LNCAP (cell line): ENCODE measurements at regions not wholly inside any gene's neighbourhood (a gene's known extent, or its start where the extent isn't known, plus 50 kb on each side); places are given as distances from the start of the nearest gene placed in this dataset.

ENCODE experiments used
- CTCF ChIP-seq: fragments of 450-650 bp; IDR thresholded peaks from 2 replicates; pipeline ENCODE4 v1.5.1; 2017; ENCODE audit warnings: mild to moderate bottlenecking

- no peak for TF ChIP-seq CTCF
Measured at GRCh38 chr10:8583096-8583495, 528.6 kb downstream of the GATA3 start.

DNA sequence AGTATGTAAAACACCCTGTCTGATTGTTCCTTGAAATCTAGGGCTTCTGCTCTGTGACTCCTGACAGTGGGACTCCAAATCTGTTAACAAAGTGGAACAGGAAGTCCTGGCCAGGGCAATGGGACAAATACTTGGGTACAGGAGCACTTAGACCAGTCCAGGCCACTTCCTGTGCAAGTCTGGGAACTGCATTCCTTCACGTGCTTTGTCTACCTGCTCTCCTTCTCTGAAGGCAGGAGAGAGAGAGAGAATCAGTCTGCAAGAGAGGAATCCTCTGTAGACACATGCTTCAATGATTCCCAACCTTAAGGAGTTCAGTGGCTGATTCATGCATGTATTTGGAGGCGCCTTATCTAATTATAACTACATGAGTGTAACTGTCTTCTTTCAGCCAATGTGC is 530.2 kb downstream of the GATA3 start:
- no peak for TF ChIP-seq CTCF

DNA sequence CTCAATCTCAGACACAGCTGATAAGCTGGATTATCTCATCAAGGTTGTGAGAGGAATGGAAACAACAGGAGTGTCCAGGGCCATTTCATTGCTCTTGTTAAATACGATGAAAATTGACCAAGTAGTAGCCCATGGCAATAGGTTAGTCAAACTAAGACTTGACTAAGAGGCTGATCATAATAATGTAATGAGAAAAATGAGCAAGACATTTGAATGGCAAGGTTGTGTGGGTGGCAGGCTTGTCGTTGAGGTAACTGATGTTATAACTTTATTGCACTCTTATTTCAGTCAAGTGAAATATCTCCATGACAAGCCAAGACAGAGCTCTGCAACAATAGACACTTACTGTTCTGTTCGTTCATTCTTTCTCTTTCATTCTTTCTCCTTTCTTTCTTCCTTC is 532.0 kb downstream of the GATA3 start:
- TF ChIP-seq CTCF = no peak

- no peak for TF ChIP-seq CTCF
Measured at GRCh38 chr10:8588135-8588534, 533.6 kb downstream of the GATA3 start.

DNA sequence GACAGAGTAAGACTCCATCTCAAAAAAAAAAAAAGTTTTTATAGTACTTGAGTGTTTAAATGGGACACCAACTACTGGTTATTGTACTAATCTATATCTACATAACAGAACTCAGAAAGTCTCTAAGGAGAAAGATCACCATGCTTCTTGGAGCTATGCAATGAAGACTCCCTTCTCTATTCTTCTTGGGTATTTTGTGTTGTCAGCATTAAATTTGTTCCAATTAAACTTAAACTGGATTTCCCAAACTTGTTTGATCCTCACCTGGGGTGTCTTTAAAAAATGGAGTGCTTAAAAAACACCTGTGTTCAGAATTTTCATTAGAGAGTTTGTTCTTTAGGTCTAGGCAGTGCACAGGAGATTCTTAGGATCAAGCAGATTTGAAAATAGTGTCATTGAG is 536.0 kb downstream of the GATA3 start:
- no peak for TF ChIP-seq CTCF

DNA sequence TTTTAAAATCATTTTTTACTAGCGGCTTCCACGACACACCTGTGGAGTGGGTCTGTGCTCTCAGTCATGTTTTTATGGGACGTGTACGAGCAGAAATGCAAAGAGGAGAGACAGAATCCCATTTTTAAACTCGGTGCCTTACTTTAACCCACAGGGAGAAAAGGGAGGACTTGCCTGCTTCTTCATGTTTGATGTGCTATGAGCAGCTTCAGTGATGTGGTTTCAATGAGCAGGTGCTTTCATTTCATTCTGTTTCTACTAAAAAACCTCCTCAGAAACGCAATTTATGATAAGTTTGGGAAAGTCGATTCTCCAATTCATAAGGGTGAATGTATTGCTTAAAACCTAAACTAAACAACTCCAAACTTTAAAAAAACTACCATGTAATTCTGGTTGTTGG is 537.2 kb downstream of the GATA3 start:
- no peak for TF ChIP-seq CTCF

DNA sequence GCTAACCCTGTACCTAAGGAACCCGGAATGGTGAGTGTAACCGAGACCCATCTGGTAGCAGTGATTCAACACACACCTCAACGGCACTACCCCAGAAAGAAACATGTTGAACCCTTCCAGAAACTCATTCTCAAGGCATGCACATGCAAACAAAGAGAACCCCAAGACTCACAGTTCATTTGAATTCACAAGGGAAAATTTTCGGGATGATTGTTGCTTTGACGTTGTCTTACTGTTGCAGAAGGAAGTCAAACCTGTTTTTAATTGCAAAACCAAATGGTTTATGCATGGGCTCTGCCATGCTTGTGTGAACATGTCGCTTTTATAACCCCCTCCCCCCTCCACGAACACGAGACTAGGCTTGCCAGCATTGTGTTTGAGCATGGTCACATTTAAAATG is 539.7 kb downstream of the GATA3 start:
- no peak for TF ChIP-seq CTCF

DNA sequence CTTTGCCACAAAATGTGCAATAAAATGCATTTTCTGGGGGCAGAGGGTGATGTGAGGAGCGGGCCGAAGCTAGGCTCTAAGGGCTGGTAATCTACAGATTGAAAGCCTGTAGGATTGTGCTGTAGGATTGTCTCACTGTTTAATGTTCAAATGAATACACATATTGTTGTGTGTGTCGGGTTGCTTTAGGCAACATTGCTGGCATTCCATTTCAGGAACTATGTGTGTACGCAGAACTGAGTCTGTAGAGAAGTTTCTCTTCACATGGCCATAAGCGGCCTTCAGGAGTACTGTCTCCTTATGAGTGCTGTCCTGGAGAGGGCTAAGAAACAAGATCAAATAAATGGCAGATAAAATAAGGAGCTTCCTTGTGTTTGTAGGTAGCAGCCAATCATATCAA is 540.2 kb downstream of the GATA3 start:
- TF ChIP-seq CTCF = no peak
